HepG2 (cell line): ENCODE measurements at regions not wholly inside any gene's neighbourhood (a gene's known extent, or its start where the extent isn't known, plus 50 kb on each side); places are given as distances from the start of the nearest gene placed in this dataset.

ENCODE experiments used
- ATAC-seq: fragments of 200-7000 bp; cut with Tn5 transposase; 3 replicates; pipeline ENCODE4 v1.9.1; 2020; ENCODE audit warnings: mild to moderate bottlenecking, moderate library complexity
- BruUV-seq: library from RNA; stranded (reverse); fragments of 400-500 nt; replicated peaks from 2 replicates; lab custom pipeline; 2021; lab: Mats Ljungman, UMichigan
- CTCF ChIA-PET: fragments of 300-600 bp; formaldehyde crosslinking; extraction: SDS; loops from one replicate; lab custom pipeline; 2021; ENCODE audit warnings: low total read pairs, inconsistent platforms, low intra/inter-chr PET ratio; lab: Yijun Ruan, JAX
- POLR2A ChIA-PET: fragments of 350-600 bp; sonication (Branson Sonifier 250); formaldehyde crosslinking; loops from one replicate; lab custom pipeline; 2020; ENCODE audit warnings: antibody characterized with exemption, inconsistent platforms; lab: Yijun Ruan, JAX
- DNase-seq: peaks from one replicate; pipeline ENCODE4 v3.0.0-alpha.2; 2015; ENCODE audit warnings: low spot score
- FAIRE-seq: peaks from 3 replicates; lab custom pipeline; 2011; peaks lifted over from hg19 to GRCh38; lab: Jason Lieb, UNC
- H2AFZ ChIP-seq: one replicate; pipeline ENCODE4 v1.6.1; 2011; ENCODE audit warnings: low read length, inconsistent platforms
- H3K27ac ChIP-seq: fragments of 300-600 bp; 3 replicates; pipeline ENCODE4 v1.8.0; 2011; ENCODE audit warnings: mixed run types, mild to moderate bottlenecking, mixed read lengths, low read length, inconsistent platforms; ENCODE audit not compliant: insufficient read depth; ENCODE audit errors: extremely low read length
- H3K27me3 ChIP-seq, 2 experiments: fragments of 200-600 bp in 1 of 2; 2 replicates in 1 of 2; 3 replicates in 1 of 2; pipeline versions ENCODE4 v1.6.0 to v1.8.0; 2011; ENCODE audit warnings: low read length in 2 of 2, mild to moderate bottlenecking in 2 of 2, moderate library complexity in 2 of 2, inconsistent platforms in 1 of 2; ENCODE audit not compliant: insufficient read depth in 2 of 2, control insufficient read depth in 1 of 2
- H3K36me3 ChIP-seq, 2 experiments: fragments of 200-600 bp in 1 of 2; replicated peaks in 1 of 2; 2 replicates in 1 of 2; 3 replicates in 1 of 2; pipeline versions ENCODE4 v1.5.1 to v1.8.0; 2011; ENCODE audit warnings: low read length in 2 of 2, inconsistent platforms in 1 of 2; ENCODE audit not compliant: insufficient read depth in 2 of 2, control insufficient read depth in 1 of 2
- H3K4me1 ChIP-seq: 2 replicates; pipeline ENCODE4 v1.5.1; 2012; ENCODE audit warnings: low read length, inconsistent platforms; ENCODE audit not compliant: insufficient read depth
- H3K4me2 ChIP-seq: 2 replicates; pipeline ENCODE4 v1.6.0; 2011; ENCODE audit warnings: low read depth, low read length, inconsistent platforms
- H3K4me3 ChIP-seq, 3 experiments: fragments of 200-600 bp in 1 of 3; sonication (generic), shearing (Covaris generic) in 1 of 3; replicated peaks in 1 of 3; 2 replicates each; pipeline ENCODE4 v1.5.1; 2011 to 2016; ENCODE audit warnings: low read length in 3 of 3, inconsistent platforms in 2 of 3, low read depth in 2 of 3, mild to moderate bottlenecking in 2 of 3, control low read depth in 1 of 3, mixed read lengths in 1 of 3; ENCODE audit not compliant: insufficient read depth in 1 of 3
- H3K79me2 ChIP-seq: one replicate; pipeline ENCODE4 v1.6.1; 2011; ENCODE audit warnings: low read length, inconsistent platforms; ENCODE audit not compliant: insufficient read depth
- H3K9ac ChIP-seq: 2 replicates; pipeline ENCODE4 v1.6.0; 2011; ENCODE audit warnings: mild to moderate bottlenecking, low read depth, low read length, inconsistent platforms; ENCODE audit not compliant: insufficient read depth
- H3K9me3 ChIP-seq: 2 replicates; pipeline ENCODE4 v1.5.1; 2012; ENCODE audit warnings: mild to moderate bottlenecking, low read length
- H4K20me1 ChIP-seq: 2 replicates; pipeline ENCODE4 v1.6.0; 2011; ENCODE audit warnings: inconsistent platforms, mild to moderate bottlenecking, low read length, moderate library complexity; ENCODE audit not compliant: insufficient read depth
- ARHGAP35 ChIP-seq: sonication (generic); formaldehyde crosslinking; IDR thresholded peaks from 2 replicates; pipeline ENCODE4 v1.9.0; 2022; ENCODE audit warnings: mild to moderate bottlenecking, inconsistent platforms, moderate library complexity, missing genetic modification reagents, borderline replicate concordance
- BHLHE40 ChIP-seq: IDR thresholded peaks from 2 replicates; pipeline ENCODE4 v1.6.1; 2011; ENCODE audit warnings: low read length, improper control_type of control experiment
- BRCA1 ChIP-seq: sonication (generic); formaldehyde crosslinking; IDR thresholded peaks from 2 replicates; pipeline ENCODE4 v1.4.0; 2020; ENCODE audit warnings: missing genetic modification reagents
- GLI4 ChIP-seq: sonication (generic); formaldehyde crosslinking; IDR thresholded peaks from 2 replicates; pipeline ENCODE4 v1.5.1; 2020; ENCODE audit warnings: missing genetic modification reagents, mild to moderate bottlenecking, moderate library complexity, borderline replicate concordance
- ZIK1 ChIP-seq: sonication (generic); formaldehyde crosslinking; IDR thresholded peaks from 2 replicates; pipeline ENCODE4 v1.5.0; 2020; ENCODE audit warnings: mild to moderate bottlenecking, low read depth, missing genetic modification reagents, borderline replicate concordance
- ZNF292 ChIP-seq: sonication (generic); formaldehyde crosslinking; IDR thresholded peaks from 2 replicates; pipeline ENCODE4 v1.8.1; 2022; ENCODE audit warnings: mild to moderate bottlenecking, low read depth, missing genetic modification reagents, borderline replicate concordance
- WGBS: methylation state at CpG from one replicate; pipeline ENCODE4 v1.1.6; 2017; ENCODE audit warnings: low lambda C conversion rate; 5-methylcytosine and 5-hydroxymethylcytosine counted together
- in situ Hi-C: cut with HindIII; loops from 2 replicates; pipeline ENCODE4 v1.10.0; 2017; ENCODE audit warnings: low pct_unique_long_range_greater_than_20kb; ENCODE audit not compliant: extremely low pct_ligation_motif_present
- intact Hi-C: fragments of 100-400 bp; cut with micrococcal nuclease; formaldehyde crosslinking; loops from one replicate; pipeline ENCODE4 v1.10.0; 2022; ENCODE audit not compliant: unreplicated experiment
- TF ChIP-seq, protein P1 (sequence below): sonication (generic); formaldehyde crosslinking; IDR thresholded peaks from 2 replicates; pipeline ENCODE4 v1.4.0; 2020; ENCODE audit warnings: mild to moderate bottlenecking, missing genetic modification reagents
- TF ChIP-seq, protein P2 (sequence below): IDR thresholded peaks from 2 replicates; pipeline ENCODE4 v1.6.1; 2016; ENCODE audit warnings: low read depth, missing genetic modification reagents, missing compliant biosample characterization

DNA sequence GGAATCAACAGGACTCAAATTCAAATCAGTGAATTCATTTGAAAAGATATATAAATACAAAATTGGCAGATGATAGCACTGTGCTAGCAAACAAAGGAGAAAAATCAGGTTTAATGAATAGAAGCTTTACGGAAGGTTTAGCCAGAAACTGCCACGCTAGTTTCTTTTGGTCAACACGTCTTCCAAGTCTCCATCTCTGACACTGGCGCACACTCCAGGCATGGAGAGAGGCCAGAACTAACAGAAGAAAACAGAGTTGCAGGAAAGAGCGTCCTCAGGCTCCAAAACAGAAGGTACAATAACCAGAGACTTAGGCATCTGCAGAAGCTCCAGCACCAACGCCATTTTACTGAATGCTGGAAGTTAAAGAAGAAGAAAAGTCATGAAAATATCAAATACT lies 497.3 kb upstream of the FRG1 start:
- no peaks in the 10 kb centered on the region for H3K36me3 ChIP-seq
- FAIRE-seq: no peak
- DNase-seq: no peak
- no peaks in the 10 kb centered on the region for H3K4me1 ChIP-seq
- no peak overlapping the region for H3K9ac ChIP-seq
- H3K4me2 ChIP-seq: no peak overlapping the region
- H4K20me1 ChIP-seq: no peaks in the 10 kb centered on the region
- ChIA-PET CTCF (no interaction called here), POLR2A (no interaction called here)
- no TSS peak for BruUV-seq
- 21% methylated on average over 6 of the region's 6 CpGs for WGBS
- H3K4me3 ChIP-seq: no peak overlapping the region
- no peaks in the 10 kb centered on the region for H3K27me3 ChIP-seq
- H3K27ac ChIP-seq: no peak overlapping the region
- H3K9me3 ChIP-seq: no peaks in the 10 kb centered on the region
- intact Hi-C loops (no loop called here), in situ Hi-C loops (no loop called here)
- ATAC-seq: no peak
- no peak overlapping the region for H2AFZ ChIP-seq
- TF ChIP-seq ARHGAP35 (CRISPR knock-in tag): no peak
- H3K79me2 ChIP-seq: no peaks in the 10 kb centered on the region

DNA sequence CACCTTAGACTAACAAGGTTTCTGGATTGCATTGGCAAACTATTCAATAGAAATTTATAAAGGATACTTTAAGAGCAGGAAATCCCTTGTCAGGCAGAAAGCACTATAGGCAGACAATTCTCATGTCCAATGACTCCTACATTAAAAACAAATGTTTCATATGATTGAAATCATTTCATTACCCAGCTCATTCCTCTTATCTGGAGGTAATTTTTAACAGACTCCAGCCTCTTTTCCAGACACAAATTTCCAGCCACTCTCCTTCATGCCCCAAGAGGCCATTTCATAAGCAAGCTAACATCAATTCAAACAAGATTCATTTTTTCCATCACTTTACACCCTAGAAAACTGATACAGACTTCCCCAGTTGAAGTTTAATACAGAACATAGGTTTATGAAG lies 495.1 kb upstream of the FRG1 start:
- intact Hi-C loops (no loop called here), in situ Hi-C loops (no loop called here)
- Histone ChIP-seq H3K27ac (no peak overlapping the region), H3K79me2 (no peaks in the 10 kb centered on the region), H3K9ac (no peak overlapping the region), H3K36me3 (no peaks in the 10 kb centered on the region), H3K9me3 (peaks cover 2% of the 10 kb centered on the region; the same call in 1 of the 2 replicates), H3K4me3 (no peak overlapping the region), H3K4me2 (no peak overlapping the region), H4K20me1 (no peaks in the 10 kb centered on the region), H2AFZ (no peak overlapping the region), H3K27me3 (no peaks in the 10 kb centered on the region), H3K4me1 (no peaks in the 10 kb centered on the region)
- POLR2A ChIA-PET: no interaction called here
- ATAC-seq (no peak), FAIRE-seq (no peak), DNase-seq (no peak)
- no TSS peak for BruUV-seq
- CTCF ChIA-PET: no interaction called here
- TF ChIP-seq ZIK1 (no peak), BRCA1 (CRISPR knock-in tag) (no peak), ZNF292 (no peak), GLI4 (no peak), BHLHE40 (no peak)
- TF ChIP-seq, protein P1, sequence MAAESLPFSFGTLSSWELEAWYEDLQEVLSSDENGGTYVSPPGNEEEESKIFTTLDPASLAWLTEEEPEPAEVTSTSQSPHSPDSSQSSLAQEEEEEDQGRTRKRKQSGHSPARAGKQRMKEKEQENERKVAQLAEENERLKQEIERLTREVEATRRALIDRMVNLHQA: no peak
- TF ChIP-seq, protein P2, sequence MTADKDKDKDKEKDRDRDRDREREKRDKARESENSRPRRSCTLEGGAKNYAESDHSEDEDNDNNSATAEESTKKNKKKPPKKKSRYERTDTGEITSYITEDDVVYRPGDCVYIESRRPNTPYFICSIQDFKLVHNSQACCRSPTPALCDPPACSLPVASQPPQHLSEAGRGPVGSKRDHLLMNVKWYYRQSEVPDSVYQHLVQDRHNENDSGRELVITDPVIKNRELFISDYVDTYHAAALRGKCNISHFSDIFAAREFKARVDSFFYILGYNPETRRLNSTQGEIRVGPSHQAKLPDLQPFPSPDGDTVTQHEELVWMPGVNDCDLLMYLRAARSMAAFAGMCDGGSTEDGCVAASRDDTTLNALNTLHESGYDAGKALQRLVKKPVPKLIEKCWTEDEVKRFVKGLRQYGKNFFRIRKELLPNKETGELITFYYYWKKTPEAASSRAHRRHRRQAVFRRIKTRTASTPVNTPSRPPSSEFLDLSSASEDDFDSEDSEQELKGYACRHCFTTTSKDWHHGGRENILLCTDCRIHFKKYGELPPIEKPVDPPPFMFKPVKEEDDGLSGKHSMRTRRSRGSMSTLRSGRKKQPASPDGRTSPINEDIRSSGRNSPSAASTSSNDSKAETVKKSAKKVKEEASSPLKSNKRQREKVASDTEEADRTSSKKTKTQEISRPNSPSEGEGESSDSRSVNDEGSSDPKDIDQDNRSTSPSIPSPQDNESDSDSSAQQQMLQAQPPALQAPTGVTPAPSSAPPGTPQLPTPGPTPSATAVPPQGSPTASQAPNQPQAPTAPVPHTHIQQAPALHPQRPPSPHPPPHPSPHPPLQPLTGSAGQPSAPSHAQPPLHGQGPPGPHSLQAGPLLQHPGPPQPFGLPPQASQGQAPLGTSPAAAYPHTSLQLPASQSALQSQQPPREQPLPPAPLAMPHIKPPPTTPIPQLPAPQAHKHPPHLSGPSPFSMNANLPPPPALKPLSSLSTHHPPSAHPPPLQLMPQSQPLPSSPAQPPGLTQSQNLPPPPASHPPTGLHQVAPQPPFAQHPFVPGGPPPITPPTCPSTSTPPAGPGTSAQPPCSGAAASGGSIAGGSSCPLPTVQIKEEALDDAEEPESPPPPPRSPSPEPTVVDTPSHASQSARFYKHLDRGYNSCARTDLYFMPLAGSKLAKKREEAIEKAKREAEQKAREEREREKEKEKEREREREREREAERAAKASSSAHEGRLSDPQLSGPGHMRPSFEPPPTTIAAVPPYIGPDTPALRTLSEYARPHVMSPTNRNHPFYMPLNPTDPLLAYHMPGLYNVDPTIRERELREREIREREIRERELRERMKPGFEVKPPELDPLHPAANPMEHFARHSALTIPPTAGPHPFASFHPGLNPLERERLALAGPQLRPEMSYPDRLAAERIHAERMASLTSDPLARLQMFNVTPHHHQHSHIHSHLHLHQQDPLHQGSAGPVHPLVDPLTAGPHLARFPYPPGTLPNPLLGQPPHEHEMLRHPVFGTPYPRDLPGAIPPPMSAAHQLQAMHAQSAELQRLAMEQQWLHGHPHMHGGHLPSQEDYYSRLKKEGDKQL (CRISPR knock-in tag): no peak
